HL-60 (cell line): ENCODE measurements at regions not wholly inside any gene's neighbourhood (a gene's known extent, or its start where the extent isn't known, plus 50 kb on each side); places are given as distances from the start of the nearest gene placed in this dataset.

ENCODE experiments used
- DNase-seq, 2 experiments: peaks; one replicate each; pipeline ENCODE4 v3.0.0-alpha.2; 2010 to 2020; ENCODE audit warnings: low read depth in 1 of 2, low spot score in 1 of 2
- H3K27ac ChIP-seq: fragments of 250-450 bp; sonication (Bioruptor Pico); replicated peaks from 2 replicates; pipeline ENCODE4 v1.5.1; 2020; ENCODE audit warnings: mild to moderate bottlenecking, moderate library complexity
- H3K27me3 ChIP-seq: fragments of 250-450 bp; sonication (Bioruptor Pico); 2 replicates; pipeline ENCODE4 v1.5.1; 2021; ENCODE audit warnings: mild to moderate bottlenecking, moderate library complexity; ENCODE audit not compliant: insufficient read depth, poor library complexity, severe bottlenecking
- H3K4me3 ChIP-seq: replicated peaks from 2 replicates; pipeline ENCODE4 v1.5.1; 2011; ENCODE audit warnings: mild to moderate bottlenecking, control low read depth, low read length; ENCODE audit not compliant: insufficient read depth
- GABPA ChIP-seq: IDR thresholded peaks from 2 replicates; pipeline ENCODE4 v1.6.1; 2012; ENCODE audit warnings: low read depth
- POLR2AphosphoS5 ChIP-seq: IDR thresholded peaks from 2 replicates; pipeline ENCODE4 v1.6.1; 2012; ENCODE audit warnings: low read depth
- SPI1 ChIP-seq: IDR thresholded peaks from 2 replicates; pipeline ENCODE4 v1.6.1; 2012; ENCODE audit warnings: low read depth, mild to moderate bottlenecking, borderline replicate concordance
- TF ChIP-seq, protein P1 (sequence below): IDR thresholded peaks from 2 replicates; pipeline ENCODE4 v1.6.1; 2012; ENCODE audit warnings: low read depth; ENCODE audit not compliant: insufficient replicate concordance
- TF ChIP-seq, protein P2 (sequence below): IDR thresholded peaks from one replicate; pipeline ENCODE4 v1.5.1; 2011; ENCODE audit warnings: low read length, control low read depth, inconsistent platforms; ENCODE audit not compliant: insufficient read depth

DNA sequence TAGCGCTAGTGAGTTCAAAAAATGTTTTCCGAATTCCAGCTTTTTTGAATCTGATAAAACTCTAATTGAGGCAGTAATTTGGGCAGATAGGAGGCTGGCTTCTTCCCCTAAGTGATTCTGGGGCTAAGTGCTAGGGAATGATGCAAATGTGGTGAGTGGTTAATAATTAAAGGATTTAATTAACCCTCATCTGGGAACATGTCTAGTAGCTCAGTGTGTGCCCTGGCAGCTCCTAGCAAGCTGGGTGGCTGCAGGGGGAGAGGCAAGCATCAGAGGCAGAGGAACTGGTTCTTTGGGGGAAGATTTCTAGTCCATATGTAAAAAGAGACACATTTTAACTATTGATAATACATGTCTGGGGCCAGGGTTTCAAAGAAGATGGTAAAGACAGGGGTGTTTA lies 354.5 kb downstream of the WDR11 start:
- no peak for DNase-seq

DNA sequence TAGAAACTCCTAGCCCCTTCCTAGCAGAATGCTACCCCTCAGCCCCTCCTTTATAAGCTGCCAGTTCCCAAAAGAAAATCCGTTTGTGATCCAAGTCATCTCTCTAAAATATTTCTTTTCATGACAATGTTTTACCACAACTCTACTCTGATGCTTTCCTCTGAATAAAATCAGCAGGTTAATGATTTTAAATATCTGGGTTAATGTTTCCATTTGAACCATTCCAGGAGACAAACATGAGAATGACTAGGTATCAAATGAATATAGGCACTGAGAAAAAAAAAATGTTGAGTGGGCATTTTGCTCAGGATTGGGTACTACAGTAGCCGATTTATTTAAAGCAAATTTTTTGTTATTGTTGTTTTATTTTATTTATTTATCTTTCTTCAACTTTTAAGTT lies 360.3 kb downstream of the WDR11 start:
- no peak overlapping the region for H3K4me3 ChIP-seq
- DNase-seq: no peak
- TF ChIP-seq POLR2AphosphoS5 (no peak), SPI1 (no peak), GABPA (no peak)
- TF ChIP-seq, protein P1, sequence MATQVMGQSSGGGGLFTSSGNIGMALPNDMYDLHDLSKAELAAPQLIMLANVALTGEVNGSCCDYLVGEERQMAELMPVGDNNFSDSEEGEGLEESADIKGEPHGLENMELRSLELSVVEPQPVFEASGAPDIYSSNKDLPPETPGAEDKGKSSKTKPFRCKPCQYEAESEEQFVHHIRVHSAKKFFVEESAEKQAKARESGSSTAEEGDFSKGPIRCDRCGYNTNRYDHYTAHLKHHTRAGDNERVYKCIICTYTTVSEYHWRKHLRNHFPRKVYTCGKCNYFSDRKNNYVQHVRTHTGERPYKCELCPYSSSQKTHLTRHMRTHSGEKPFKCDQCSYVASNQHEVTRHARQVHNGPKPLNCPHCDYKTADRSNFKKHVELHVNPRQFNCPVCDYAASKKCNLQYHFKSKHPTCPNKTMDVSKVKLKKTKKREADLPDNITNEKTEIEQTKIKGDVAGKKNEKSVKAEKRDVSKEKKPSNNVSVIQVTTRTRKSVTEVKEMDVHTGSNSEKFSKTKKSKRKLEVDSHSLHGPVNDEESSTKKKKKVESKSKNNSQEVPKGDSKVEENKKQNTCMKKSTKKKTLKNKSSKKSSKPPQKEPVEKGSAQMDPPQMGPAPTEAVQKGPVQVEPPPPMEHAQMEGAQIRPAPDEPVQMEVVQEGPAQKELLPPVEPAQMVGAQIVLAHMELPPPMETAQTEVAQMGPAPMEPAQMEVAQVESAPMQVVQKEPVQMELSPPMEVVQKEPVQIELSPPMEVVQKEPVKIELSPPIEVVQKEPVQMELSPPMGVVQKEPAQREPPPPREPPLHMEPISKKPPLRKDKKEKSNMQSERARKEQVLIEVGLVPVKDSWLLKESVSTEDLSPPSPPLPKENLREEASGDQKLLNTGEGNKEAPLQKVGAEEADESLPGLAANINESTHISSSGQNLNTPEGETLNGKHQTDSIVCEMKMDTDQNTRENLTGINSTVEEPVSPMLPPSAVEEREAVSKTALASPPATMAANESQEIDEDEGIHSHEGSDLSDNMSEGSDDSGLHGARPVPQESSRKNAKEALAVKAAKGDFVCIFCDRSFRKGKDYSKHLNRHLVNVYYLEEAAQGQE: no peak
- TF ChIP-seq, protein P2, sequence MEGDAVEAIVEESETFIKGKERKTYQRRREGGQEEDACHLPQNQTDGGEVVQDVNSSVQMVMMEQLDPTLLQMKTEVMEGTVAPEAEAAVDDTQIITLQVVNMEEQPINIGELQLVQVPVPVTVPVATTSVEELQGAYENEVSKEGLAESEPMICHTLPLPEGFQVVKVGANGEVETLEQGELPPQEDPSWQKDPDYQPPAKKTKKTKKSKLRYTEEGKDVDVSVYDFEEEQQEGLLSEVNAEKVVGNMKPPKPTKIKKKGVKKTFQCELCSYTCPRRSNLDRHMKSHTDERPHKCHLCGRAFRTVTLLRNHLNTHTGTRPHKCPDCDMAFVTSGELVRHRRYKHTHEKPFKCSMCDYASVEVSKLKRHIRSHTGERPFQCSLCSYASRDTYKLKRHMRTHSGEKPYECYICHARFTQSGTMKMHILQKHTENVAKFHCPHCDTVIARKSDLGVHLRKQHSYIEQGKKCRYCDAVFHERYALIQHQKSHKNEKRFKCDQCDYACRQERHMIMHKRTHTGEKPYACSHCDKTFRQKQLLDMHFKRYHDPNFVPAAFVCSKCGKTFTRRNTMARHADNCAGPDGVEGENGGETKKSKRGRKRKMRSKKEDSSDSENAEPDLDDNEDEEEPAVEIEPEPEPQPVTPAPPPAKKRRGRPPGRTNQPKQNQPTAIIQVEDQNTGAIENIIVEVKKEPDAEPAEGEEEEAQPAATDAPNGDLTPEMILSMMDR: no peak
- no peaks in the 10 kb centered on the region for H3K27me3 ChIP-seq
- H3K27ac ChIP-seq: no peak overlapping the region

More for the DNA sequence above, 354.5 kb downstream of the WDR11 start:
- no peak overlapping the region for H3K4me3 ChIP-seq
- no peak for TF ChIP-seq SPI1
- TF ChIP-seq, protein P2: no peak
- no peak for TF ChIP-seq POLR2AphosphoS5
- TF ChIP-seq GABPA: no peak
- TF ChIP-seq, protein P1: no peak
- peaks cover 3% of the 10 kb centered on the region for H3K27me3 ChIP-seq
- H3K27ac ChIP-seq: no peak overlapping the region

- no peak overlapping the region for H3K4me3 ChIP-seq
- no peaks in the 10 kb centered on the region for H3K27me3 ChIP-seq
- DNase-seq: no peak
- no peak overlapping the region for H3K27ac ChIP-seq
- TF ChIP-seq POLR2AphosphoS5 (no peak), GABPA (no peak), SPI1 (no peak)
- TF ChIP-seq, protein P1: no peak
- TF ChIP-seq, protein P2: no peak
Observed at GRCh38 chr10:121213437-121213836, 362.3 kb downstream of the WDR11 start.
